ENCODE measurements at regions not wholly inside any gene's neighbourhood (a gene's known extent, or its start where the extent isn't known, plus 50 kb on each side); places are given as distances from the start of the nearest gene placed in this dataset.

- in situ Hi-C loops (cut with HindIII; ENCODE audit: low sequenced_read_pairs), result no loop called here
Observed at GRCh38 chr9:89805571-89806292, 200.9 kb downstream of the GADD45G start.

- in situ Hi-C loops (cut with HindIII; ENCODE audit: low sequenced_read_pairs), result no loop called here
Observed at GRCh38 chr9:89806371-89807100, 201.7 kb downstream of the GADD45G start.

- in situ Hi-C loops (cut with HindIII; ENCODE audit: low sequenced_read_pairs), result no loop called here
Observed at GRCh38 chr9:89807101-89807395, 202.2 kb downstream of the GADD45G start.

GRCh38 chr9:89807682-89808075, 202.9 kb downstream of the GADD45G start:
- in situ Hi-C loops (cut with HindIII; ENCODE audit: low sequenced_read_pairs), result no loop called here

- in situ Hi-C loops (cut with HindIII; ENCODE audit: low sequenced_read_pairs), result no loop called here
Observed at GRCh38 chr9:89808076-89808755, 203.4 kb downstream of the GADD45G start.

- in situ Hi-C loops (cut with HindIII; ENCODE audit: low sequenced_read_pairs), result no loop called here
Observed at GRCh38 chr9:89808756-89809181, 204.0 kb downstream of the GADD45G start.

- in situ Hi-C loops (cut with HindIII; ENCODE audit: low sequenced_read_pairs), result loop anchor here (5.0 kb wide), 1 partner anchor 98 kb away; no protein-coding TSS in a partner anchor
Observed at GRCh38 chr9:89810431-89810830, 205.6 kb downstream of the GADD45G start.

- in situ Hi-C loops (cut with HindIII; ENCODE audit: low sequenced_read_pairs), result loop anchor here (5.0 kb wide), 1 partner anchor 99 kb away; no protein-coding TSS in a partner anchor
Observed at GRCh38 chr9:89811356-89811755, 206.5 kb downstream of the GADD45G start.

GRCh38 chr9:89811886-89812450, 207.2 kb downstream of the GADD45G start:
- in situ Hi-C loops (cut with HindIII; ENCODE audit: low sequenced_read_pairs), result loop anchor here (5.0 kb wide), 1 partner anchor 100 kb away; no protein-coding TSS in a partner anchor

GRCh38 chr9:89812556-89813181, 207.9 kb downstream of the GADD45G start:
- in situ Hi-C loops (cut with HindIII; ENCODE audit: low sequenced_read_pairs), result loop anchor here (5.0 kb wide), 1 partner anchor 100 kb away; no protein-coding TSS in a partner anchor

GRCh38 chr9:89813482-89813881, 208.7 kb downstream of the GADD45G start:
- in situ Hi-C loops (cut with HindIII; ENCODE audit: low sequenced_read_pairs), result loop anchor here (5.0 kb wide), 1 partner anchor 101 kb away; no protein-coding TSS in a partner anchor

- in situ Hi-C loops (cut with HindIII; ENCODE audit: low sequenced_read_pairs), result loop anchor here (5.0 kb wide), 1 partner anchor 102 kb away; no protein-coding TSS in a partner anchor
Observed at GRCh38 chr9:89814340-89815040, 209.7 kb downstream of the GADD45G start.

- in situ Hi-C loops (cut with HindIII; ENCODE audit: low sequenced_read_pairs), result no loop called here
Observed at GRCh38 chr9:89815061-89815902, 210.5 kb downstream of the GADD45G start.

- in situ Hi-C loops (cut with HindIII; ENCODE audit: low sequenced_read_pairs), result no loop called here
Observed at GRCh38 chr9:89815903-89816573, 211.2 kb downstream of the GADD45G start.

GRCh38 chr9:89817151-89817950, 212.5 kb downstream of the GADD45G start:
- in situ Hi-C loops (cut with HindIII; ENCODE audit: low sequenced_read_pairs), result no loop called here

GRCh38 chr9:89820337-89820736, 215.5 kb downstream of the GADD45G start:
- in situ Hi-C loops (cut with HindIII; ENCODE audit: low sequenced_read_pairs), result no loop called here

GRCh38 chr9:89821081-89821480, 216.3 kb downstream of the GADD45G start:
- in situ Hi-C loops (cut with HindIII; ENCODE audit: low sequenced_read_pairs), result no loop called here

- in situ Hi-C loops (cut with HindIII; ENCODE audit: low sequenced_read_pairs), result no loop called here
Observed at GRCh38 chr9:89822996-89823395, 218.2 kb downstream of the GADD45G start.

All from DLD1 (cell line).